Astrocyte of the spinal cord (primary cell): ENCODE measurements at regions not wholly inside any gene's neighbourhood (a gene's known extent, or its start where the extent isn't known, plus 50 kb on each side); places are given as distances from the start of the nearest gene placed in this dataset.

Experiments used
- DNase-seq: peaks from one replicate; pipeline ENCODE4 v3.0.0; 2011; ENCODE audit warnings: low read depth, low spot score
- H3K4me3 ChIP-seq: 2 replicates; pipeline ENCODE4 v1.5.1; 2011; ENCODE audit warnings: low read depth, mild to moderate bottlenecking, low read length, moderate library complexity
- CTCF ChIP-seq: IDR thresholded peaks from 2 replicates; pipeline ENCODE4 v1.5.1; 2012; ENCODE audit warnings: low read depth, mild to moderate bottlenecking, low read length, inconsistent platforms
- in situ Hi-C: cut with HindIII; loops from 2 replicates; pipeline ENCODE4 v1.10.0; 2017; ENCODE audit warnings: low sequenced_read_pairs

DNA sequence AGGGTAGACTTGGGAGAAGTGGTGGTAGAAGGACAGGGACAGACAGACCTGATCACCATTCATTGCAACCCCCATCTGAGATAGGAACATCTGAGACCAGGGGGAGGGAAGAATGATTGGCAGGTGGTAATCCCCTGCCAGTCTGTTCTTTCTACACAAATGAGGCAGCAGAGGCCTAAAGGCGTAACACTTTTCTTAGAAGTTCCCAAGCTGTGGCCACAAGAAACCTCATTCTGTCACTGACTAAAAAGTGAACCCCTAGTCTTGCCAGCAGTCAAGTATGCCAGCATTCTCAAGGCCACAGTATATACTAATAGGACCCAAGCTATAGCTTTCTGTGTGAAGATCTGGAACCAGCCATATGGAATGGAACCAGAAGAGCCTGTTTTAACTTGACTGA, 638.0 kb downstream of the KCNT2 start:
- DNase-seq: no peak
- no peak overlapping the region for H3K4me3 ChIP-seq
- in situ Hi-C loops: no loop called here
- TF ChIP-seq CTCF: no peak

GRCh38 chr1:195965475-195965874, 642.8 kb downstream of the KCNT2 start:
- no peak for DNase-seq
- H3K4me3 ChIP-seq: no peak overlapping the region
- TF ChIP-seq CTCF: no peak
- in situ Hi-C loops: no loop called here

DNA sequence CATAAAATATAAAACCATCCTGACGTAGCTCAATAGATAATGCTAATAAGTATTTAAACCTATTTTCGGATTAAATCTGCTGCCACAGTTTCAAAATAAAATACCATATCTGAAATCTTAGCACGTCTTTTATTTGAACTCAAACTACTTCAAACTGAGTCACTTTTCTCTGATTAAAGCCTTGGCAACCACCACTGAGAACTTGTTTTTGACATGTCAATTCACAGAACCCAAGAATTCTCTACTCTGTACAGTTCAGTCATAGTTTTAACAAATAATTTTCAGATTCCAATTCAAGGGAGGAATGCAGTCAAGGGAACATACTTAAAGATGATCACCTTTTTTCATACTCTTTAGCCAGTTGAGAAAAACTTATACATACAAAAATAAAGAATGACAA, 643.2 kb downstream of the KCNT2 start:
- DNase-seq: no peak
- TF ChIP-seq CTCF: no peak
- in situ Hi-C loops: no loop called here
- no peak overlapping the region for H3K4me3 ChIP-seq

- in situ Hi-C loops: no loop called here
- no peak for TF ChIP-seq CTCF
- DNase-seq: no peak
- no peak overlapping the region for H3K4me3 ChIP-seq
Measured at GRCh38 chr1:195964516-195964915, 643.7 kb downstream of the KCNT2 start.

GRCh38 chr1:195962051-195962450, 646.2 kb downstream of the KCNT2 start:
- in situ Hi-C loops: no loop called here
- H3K4me3 ChIP-seq: no peak overlapping the region
- TF ChIP-seq CTCF: no peak
- no peak for DNase-seq

GRCh38 chr1:195960580-195960979, 647.7 kb downstream of the KCNT2 start:
- in situ Hi-C loops: no loop called here
- no peak for TF ChIP-seq CTCF
- no peak overlapping the region for H3K4me3 ChIP-seq
- no peak for DNase-seq

GRCh38 chr1:195958131-195958530, 650.1 kb downstream of the KCNT2 start:
- no peak for TF ChIP-seq CTCF
- DNase-seq: no peak
- in situ Hi-C loops: no loop called here
- no peak overlapping the region for H3K4me3 ChIP-seq
